ENCODE measurements at regions not wholly inside any gene's neighbourhood (a gene's known extent, or its start where the extent isn't known, plus 50 kb on each side); places are given as distances from the start of the nearest gene placed in this dataset.

- DNase-seq (ENCODE audit: low read depth) = no peak
Observed at GRCh38 chr5:10876006-10876744, 115.1 kb upstream of the DAP start.

GRCh38 chr5:10875201-10875768, 114.3 kb upstream of the DAP start:
- peak; percentile 72 for DNase-seq (ENCODE audit: low read depth)

GRCh38 chr5:10874541-10874940, 113.5 kb upstream of the DAP start:
- DNase-seq (ENCODE audit: low read depth) = no peak

- no peak for DNase-seq (ENCODE audit: low read depth)
Observed at GRCh38 chr5:10870791-10871190, 109.8 kb upstream of the DAP start.

GRCh38 chr5:10868956-10869355, 107.9 kb upstream of the DAP start:
- no peak for DNase-seq (ENCODE audit: low read depth)

GRCh38 chr5:10867389-10868303, 106.6 kb upstream of the DAP start:
- no peak for DNase-seq (ENCODE audit: low read depth)

GRCh38 chr5:10866913-10867312, 105.9 kb upstream of the DAP start:
- peak; percentile 44 for DNase-seq (ENCODE audit: low read depth)

GRCh38 chr5:10863763-10864383, 102.8 kb upstream of the DAP start:
- peak; percentile 68 for DNase-seq (ENCODE audit: low read depth)

GRCh38 chr5:10862085-10862484, 101.1 kb upstream of the DAP start:
- no peak for DNase-seq (ENCODE audit: low read depth)

- no peak for DNase-seq (ENCODE audit: low read depth)
Observed at GRCh38 chr5:10861423-10861790, 100.4 kb upstream of the DAP start.

- peak; percentile 84 for DNase-seq (ENCODE audit: low read depth)
Observed at GRCh38 chr5:10860645-10861422, 99.8 kb upstream of the DAP start.

- no peak for DNase-seq (ENCODE audit: low read depth)
Observed at GRCh38 chr5:10860196-10860543, 99.1 kb upstream of the DAP start.

GRCh38 chr5:10859393-10860195, 98.6 kb upstream of the DAP start:
- DNase-seq (ENCODE audit: low read depth) = no peak

GRCh38 chr5:10858945-10859344, 97.9 kb upstream of the DAP start:
- no peak for DNase-seq (ENCODE audit: low read depth)

GRCh38 chr5:10858307-10858706, 97.3 kb upstream of the DAP start:
- DNase-seq (ENCODE audit: low read depth) = no peak

- DNase-seq (ENCODE audit: low read depth) = no peak
Observed at GRCh38 chr5:10857338-10857733, 96.3 kb upstream of the DAP start.

- DNase-seq (ENCODE audit: low read depth) = peak; percentile 80
Observed at GRCh38 chr5:10856683-10857337, 95.8 kb upstream of the DAP start.

- no peak for DNase-seq (ENCODE audit: low read depth)
Observed at GRCh38 chr5:10856071-10856470, 95.0 kb upstream of the DAP start.

- DNase-seq (ENCODE audit: low read depth) = no peak
Observed at GRCh38 chr5:10854506-10855277, 93.7 kb upstream of the DAP start.

GRCh38 chr5:10853154-10853553, 92.1 kb upstream of the DAP start:
- DNase-seq (ENCODE audit: low read depth) = no peak

Data from ELR (cell line).